NCI-H524 (cell line): ENCODE measurements at regions not wholly inside any gene's neighbourhood (a gene's known extent, or its start where the extent isn't known, plus 50 kb on each side); places are given as distances from the start of the nearest gene placed in this dataset.
"Not testable (repeated sequence)": the region's sequence is repeated elsewhere in the genome, so short reads cannot be mapped to it uniquely, and the experiment has no call there.

Source experiments
- DNase-seq, 2 experiments: peaks; one replicate each; lab custom pipeline; 2025; lab: John Stamatoyannopoulos, UW

DNA sequence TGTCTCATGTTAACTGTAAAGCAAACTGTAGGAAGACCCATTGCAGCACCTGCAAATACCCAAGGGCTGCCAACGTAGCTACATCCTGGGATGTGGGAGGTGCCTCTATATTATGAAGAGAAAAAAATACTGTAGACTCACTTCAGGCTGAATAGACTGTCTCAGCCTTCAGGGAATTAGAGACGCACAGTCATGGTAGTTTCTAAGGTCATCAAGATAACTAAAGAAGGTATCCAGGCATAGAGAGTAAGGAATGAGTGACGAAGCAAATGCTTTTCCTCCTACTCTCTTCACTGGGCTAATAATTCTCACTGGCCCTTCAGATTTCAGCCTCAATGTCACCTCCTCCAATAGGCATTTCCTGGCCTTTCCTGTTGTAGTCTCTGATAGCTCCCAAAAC, 121.6 kb upstream of the ECI2 start:
- no peak for DNase-seq

DNA sequence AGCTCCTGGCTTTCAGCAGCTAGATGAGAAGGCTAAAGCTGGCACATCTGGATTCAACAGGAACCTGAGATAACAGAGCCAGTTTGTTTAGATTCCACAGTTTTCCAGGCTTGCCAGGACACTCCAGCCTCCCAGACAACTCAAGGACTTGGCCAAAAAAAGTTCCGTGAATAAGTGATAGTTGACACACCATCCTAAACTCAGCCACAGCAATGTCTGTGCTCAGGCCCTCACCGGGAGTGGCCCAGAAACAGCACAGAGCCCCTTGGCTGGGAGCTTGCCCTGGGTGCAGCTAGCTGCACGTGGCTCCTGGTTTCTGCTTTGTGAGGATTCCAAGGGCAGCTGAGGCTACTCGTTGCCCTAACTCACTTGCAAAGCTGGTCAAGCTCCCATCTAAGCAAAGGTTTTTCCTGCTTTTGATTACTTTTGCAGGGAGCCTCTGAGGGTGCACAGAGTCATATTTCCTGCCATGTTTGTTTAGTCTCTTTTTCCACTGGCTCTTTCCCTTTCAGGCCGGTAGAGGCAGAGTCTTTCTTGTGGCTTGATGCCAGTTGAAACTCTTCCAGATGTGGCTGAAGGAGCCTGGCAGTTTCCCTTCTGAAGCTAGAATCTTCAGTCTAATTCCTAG, 118.3 kb upstream of the ECI2 start:
- no peak for DNase-seq

DNA sequence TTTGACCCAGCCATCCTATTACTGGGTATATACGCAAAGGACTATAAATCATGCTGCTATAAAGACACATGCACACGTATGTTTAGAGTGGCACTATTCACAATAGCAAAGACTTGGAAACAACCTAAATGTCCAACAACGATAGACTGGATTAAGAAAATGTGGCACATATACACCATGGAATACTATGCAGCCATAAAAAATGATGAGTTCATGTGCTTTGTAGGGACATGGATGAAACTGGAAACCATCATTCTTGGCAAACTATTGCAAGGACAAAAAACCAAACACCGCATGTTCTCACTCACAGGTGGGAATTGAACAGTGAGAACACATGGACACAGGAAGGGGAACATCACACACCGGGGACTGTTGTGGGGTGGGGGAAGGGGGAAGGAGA, 117.1 kb upstream of the ECI2 start:
- DNase-seq = not testable (repeated sequence)

DNA sequence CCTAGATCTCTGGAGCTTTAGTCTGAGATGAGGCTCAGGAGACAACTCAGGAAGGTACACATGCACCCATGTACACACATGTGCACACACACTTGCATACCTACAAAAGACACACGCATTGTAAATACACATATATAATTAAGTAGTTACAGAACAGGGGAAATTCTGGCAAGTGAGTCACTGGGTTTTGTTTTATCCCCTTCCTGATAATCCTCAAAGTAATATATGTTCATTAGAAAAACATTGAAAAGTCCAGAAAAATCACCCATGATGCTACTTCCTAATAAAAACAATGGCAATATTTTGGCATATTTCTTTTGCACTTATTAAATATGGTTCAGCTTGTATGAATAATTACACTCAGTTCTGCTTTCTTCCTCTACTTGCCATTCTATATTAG, 115.3 kb upstream of the ECI2 start:
- DNase-seq = no peak

DNA sequence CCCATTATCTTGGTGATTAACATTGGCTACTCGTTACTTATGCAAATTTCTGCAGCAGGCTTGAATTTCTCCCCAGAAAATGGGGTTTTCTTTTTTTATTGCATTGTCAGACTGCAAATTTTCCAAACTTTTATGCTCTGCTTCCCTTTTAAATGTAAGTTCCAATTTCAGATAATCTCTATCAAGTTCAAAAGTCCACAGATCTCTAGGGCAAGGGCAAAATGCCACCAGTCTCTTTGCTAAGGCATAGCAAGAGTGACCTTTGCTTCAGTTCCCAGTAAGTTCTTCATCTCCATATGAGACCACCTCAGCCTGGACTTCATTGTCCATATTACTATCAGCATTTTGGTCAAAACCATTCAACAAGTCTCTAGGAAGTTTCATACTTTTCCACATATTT, 108.5 kb upstream of the ECI2 start:
- not testable (repeated sequence) for DNase-seq

DNA sequence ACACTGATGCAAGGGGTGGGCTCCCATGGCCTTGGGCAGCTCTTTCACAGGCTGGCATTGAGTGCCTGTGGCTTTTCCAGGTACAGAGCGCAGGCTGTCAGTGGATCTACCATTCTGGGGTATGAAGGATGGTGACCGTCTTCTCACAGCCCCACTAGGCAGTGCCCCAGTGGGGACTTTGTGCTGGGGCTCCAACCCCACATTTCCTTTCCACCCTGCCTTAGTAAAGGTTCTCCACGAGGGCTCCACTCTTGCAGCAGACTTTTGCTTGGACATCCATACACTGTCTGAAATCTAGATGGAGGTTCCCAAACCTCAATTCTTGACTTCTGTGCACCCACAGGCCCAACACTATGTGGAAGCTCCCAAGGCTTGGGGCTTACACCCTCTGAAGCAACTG, 107.9 kb upstream of the ECI2 start:
- no peak for DNase-seq

DNA sequence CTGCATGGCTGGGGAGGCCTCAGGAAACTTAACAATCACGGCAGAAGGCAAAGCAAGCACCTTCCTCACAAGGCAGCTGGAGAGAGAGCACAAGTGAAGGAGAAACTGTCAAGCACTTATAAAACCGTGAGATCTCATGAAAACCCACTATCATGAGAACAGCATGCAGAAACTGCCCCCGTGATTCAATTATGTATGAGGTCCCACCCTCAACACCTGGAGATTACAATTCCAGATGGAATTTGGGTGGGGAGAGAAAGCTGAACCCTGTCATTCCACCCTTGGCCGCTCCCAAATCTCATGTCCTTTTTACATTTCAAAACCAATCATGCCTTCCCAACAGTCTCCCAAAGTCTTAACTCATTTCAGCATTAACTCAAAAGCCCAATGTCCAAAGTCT, 107.2 kb upstream of the ECI2 start:
- DNase-seq = no peak

DNA sequence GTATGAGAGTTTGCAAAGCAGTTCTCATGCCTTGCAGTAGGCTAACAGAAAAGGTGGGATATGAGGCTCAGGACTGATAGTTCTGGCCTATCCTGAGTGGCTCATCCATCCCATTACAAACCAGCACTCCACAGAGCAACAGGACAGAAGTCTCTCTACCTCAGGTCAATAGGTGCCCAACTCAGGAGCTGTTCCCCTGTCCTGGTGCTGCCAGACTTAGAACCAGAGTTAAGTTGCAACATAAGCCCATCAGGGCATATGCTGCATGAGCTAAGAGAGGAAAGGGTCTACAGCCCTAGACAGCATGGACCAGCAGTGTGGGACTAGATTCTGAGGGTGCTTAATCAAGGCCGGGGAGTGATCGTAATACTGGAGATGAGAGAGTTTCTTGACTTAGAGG, 104.8 kb upstream of the ECI2 start:
- DNase-seq = no peak

DNA sequence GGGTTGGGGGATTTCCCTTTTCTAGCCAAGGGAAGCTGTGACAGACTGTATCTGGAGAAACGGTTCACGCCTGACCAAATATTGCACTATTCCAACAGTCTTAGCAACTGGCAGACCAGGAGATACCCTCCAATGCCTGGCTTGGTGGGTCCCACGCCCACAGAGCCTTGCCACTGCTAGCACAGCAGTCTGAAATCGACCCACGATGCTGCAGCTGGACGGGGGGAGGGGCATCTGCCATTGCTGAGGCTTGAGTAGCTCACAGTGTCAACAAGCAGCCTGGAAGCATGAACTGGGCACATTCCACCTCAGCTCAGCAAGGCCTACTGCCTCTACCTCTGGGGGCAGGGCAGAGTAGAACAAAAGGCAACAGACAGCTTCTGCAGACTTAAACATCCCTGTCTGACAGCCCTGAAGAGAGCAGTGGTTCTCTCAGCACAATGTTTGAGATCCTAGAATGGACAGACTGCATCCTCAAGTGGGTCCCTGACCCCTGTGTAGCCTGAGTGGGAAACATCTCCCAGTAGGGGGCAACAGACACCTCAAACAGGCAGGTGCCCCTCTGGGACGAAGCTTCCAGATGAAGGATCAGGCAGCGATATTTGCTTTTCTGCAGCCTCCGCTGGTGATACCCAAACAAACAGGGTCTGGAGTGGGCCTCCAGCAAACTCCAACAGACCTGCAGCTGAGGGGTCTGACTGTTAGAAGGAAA, 89.9 kb upstream of the ECI2 start:
- DNase-seq = peak; percentile 33 to 60

DNA sequence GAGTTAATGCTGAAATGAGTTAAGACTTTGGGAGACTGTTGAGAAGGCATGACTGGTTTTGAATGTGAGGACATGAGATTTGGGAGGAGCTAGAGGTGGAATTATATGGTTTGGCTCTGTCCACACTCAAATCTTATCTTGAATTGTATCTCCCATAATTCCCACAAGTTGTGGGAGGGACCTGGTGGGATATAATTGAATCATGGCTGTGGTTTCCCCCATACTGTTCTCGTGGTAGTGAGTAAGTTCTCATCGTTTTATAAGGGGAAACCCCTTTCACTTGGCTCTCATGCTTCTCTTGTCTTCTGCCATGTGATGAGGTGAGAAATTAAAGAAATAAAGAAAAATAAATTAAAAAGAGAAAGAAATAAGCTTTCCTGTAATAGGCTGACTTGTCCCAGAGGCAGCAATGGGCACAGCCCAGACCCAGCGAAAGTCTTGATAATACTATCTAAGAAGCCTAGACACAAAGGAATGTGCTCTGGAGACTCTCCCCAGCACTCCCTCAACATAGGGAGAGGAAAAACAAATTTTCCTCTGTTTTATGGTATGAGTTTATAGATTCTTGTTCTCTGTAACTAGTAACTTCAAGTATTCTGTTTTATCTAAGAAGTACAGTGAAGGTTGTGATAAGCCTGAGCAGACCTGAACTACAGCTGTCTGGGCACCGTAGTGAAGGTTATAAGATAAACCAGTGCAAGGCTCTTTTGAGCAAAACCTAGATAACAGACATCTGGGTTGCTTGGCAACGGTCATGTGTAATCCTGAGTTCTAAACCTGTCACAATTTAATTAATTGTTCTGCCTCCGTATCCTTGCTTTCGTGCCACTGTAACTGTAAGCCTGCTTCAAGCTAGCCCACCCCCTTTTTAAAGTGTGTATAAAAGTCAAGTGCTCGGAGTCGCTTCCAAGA, 88.9 kb upstream of the ECI2 start:
- peak; percentile 42 to 82 for DNase-seq

DNA sequence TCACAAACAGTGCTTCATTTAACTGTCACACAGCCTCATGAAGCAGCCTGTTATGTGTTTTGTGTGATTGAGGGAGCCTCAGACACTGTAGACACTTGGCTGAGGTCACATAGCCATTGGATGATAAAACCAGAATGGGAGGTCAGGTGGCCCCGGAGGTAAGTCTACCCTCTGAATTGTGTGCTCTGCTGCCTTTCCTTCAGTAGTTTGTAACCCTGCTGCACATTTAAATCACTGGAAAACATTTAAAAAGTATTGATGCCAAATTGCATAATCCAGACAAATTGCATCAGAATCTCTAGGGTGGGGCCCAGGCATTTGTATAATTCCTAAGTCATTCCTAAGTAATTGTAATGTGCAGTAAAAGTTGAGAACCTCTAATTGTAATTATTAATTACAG, 85.2 kb upstream of the ECI2 start:
- no peak for DNase-seq

DNA sequence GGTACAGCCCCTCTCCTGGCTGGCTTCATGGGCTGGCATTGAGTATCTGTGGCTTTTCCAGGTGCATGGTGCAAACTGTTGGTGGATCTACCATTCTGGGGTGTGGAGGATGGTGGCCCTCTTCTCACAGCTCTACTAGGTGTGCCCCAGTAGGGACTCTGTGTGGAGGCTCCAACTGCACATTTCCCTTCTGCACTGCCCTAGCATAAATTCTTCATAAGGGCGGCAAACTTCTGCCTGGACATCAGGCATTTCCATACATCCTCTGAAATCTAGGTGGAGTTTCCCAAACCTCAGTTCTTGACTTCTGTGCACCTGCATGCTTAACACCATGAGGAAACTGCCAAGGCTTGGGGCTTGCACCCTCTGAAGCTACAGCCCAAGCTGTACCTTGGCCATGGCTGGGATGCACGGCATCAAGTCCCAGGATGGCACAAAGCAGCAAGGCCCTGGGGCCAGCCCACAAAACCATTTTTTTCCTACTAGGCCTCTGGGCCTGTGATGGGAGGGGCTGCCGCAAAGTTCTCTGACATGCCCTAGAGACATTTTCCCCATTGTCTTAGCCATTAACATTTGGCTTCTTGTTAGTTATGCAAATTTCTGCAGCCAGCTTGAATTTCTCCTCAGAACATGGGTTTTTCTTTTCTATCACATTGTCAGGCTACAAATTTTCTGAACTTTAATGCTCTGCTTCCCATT, 83.4 kb upstream of the ECI2 start:
- DNase-seq = not testable (repeated sequence)

DNA sequence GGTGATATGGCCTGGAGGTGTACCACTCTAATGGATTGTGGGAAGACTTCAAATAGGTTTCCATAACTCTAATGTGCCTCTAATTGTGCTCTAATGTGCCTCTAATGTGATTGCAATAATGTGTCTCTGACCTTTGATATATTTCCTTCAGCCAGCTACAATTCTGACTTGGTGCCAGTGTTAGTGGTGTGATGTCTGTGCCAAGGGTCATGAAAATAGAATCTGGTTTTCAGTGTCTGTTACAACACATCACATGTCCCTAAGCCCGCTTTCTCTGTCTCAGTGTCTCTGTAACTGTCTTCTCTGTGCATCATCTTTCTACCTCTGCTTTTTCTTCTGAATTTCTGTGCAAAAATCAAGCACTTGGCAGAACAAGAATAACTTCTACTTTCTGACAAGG, 77.2 kb upstream of the ECI2 start:
- no peak for DNase-seq

DNA sequence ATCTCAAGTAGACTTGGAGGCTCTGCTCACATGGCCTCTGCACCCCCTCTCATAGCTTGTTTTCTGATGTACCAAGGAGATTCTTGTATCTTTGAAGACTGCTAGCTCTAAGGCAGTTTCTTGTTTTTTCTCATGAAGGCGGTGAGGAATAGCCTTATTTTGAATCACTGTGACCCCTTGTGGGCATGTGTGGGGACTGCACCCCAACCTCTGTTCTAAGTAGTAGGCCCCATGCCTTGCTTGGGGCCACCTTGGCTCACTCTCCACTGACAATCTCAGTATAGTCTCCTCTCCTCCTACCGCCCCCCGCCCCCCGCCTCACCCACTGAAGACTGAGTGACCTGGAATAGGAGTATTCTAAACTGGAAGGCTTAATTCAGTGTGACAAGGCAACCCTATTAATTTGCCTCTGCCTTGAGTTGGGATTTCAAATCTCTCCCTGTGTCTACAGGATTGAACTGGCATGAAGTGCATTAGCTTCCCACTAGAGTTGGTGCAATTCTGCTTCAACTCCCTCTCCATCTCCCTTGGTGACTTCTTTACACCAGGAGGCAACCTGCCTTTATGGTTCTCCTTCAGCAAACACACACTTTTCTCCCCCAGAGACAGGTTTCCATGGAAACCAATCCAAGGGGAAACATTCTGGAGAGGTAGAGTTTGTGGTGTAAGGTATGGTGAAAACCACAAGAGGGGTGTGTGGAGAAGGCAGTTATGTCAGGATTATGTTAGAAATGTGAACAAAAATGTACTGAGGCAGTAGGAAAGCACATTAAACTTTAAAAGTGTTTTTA, 75.4 kb upstream of the ECI2 start:
- peak; percentile 5 to 63 for DNase-seq

DNA sequence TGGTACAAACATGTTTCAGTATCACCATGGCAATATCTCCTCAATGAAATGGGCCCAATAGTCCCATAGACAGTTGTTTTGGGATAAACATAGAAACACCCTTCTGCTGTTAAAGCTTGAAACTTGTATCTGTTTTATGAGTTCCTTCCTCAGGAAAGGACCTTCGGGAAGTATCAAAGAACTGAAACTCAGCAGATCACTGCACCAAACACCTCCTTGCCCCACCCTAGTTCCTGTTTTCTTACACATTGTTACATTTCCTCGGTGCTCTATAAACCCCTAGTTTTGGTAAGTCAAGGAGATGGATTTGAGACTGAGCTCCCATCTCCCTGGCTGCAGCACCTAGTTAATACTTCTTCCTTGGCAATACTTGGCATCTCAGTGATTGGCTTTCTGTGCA, 73.8 kb upstream of the ECI2 start:
- DNase-seq = no peak

DNA sequence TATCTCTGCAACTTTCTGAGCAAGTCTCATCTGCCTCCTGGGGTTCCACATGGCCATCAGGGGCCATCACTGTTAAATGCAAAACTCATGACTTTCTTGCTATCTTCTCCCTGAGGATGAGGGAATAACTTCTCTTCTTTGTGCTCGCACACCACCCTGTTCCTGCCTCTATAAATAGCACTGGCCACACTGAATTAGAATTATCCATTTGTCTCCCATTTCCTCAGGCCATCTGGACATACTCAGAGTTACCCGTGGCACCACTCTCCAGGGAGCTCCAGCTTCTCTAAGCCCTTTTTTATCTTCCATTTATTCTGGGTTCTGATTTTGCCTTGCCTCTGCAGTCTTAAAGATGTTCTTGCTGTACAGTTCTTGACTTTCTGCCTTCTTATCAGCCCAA, 72.8 kb upstream of the ECI2 start:
- DNase-seq = peak; percentile 4 to 66

DNA sequence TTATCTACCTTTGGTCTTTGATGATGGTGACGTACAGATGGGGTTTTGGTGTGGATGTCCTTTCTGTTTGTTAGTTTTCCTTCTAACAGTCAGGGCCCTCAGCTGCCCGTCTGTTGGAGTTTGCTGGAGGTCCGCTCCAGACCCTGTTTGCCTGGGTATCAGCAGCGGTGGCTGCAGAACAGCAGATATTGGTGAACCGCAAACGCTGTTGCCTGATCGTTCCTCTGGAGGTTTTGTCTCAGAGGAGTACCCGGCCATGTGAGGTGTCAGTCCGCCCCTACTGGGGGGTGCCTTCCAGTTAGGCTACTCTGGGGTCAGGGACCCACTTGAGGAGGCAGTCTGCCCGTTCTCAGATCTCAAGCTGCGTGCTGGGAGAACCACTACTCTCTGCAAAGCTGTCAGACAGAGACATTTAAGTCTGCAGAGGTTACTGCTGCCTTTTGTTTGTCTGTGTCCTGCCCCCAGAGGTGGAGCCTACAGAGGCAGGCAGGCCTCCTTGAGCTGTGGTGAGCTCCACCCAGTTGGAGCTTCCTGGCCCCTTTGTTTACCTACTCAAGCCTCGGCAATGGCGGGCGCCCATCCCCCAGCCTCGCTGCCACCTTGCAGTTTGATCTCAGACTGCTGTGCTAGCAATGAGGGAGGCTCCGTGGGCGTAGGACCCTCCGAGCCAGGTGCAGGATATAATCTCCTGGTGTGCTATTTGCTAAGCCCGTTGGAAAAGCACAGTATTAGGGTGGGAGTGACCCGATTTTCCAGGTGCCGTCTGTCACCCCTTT, 68.5 kb upstream of the ECI2 start:
- not testable (repeated sequence) for DNase-seq

DNA sequence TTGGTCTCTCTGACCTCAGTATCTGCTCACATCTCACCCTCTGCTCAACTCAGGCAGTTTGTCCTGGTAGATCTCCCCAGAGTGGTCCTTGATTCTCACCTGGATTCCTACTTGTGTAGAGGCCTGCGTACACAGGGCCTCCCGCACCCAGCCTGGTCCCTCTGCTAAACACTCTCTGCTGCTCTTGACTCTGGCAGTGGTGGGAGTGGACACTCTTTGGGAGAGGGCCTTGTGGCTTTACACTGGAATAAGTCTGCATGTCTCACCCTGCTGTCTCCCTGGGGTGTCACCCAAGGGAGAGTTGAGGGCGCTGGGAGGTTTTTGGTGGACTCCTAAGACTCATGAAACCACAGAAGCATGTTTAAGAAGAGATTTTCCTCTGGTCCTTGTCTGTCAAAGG, 57.3 kb upstream of the ECI2 start:
- no peak for DNase-seq

DNA sequence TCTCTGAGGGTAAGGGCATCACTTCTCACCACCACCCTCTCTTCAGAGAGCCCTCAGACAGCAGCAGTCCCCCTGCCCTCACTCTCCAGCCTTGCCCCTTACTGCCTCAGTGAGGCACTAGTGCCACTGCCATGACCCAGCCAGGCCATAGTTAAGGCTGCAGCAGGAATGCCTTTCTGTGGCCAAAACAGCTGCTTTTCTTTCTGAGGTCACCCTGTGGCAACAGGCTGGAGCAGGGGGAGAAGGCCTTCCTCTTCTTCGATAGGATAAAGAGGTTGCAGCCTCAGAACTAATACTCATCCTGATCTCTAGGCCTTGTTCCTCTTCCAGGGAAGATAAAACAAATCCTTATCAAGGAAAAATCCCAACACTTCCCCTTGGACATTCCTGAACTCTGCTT, 56.8 kb upstream of the ECI2 start:
- no peak for DNase-seq

DNA sequence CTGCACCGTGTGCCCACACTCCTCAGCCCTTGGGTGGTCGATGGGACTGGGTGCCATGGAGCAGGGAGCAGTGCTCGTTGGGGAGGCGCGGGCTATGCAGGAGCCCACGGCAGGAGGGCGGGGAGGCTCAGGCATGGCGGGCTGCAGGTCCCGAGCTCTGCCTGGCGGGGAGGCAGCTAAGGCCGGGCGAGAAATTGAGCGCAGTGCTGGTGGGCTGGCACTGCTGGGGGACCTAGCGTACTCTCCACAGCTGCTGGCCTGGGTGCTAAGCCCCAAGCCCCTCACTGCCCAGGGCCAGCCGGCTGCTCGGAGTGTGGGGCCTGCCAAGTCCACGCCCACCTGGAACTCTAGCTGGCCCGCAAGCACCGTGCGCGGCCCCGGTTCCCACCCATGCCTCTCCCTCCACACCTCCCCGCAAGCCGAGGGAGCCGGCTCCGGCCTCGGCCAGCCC, 55.9 kb upstream of the ECI2 start:
- no peak for DNase-seq

DNA sequence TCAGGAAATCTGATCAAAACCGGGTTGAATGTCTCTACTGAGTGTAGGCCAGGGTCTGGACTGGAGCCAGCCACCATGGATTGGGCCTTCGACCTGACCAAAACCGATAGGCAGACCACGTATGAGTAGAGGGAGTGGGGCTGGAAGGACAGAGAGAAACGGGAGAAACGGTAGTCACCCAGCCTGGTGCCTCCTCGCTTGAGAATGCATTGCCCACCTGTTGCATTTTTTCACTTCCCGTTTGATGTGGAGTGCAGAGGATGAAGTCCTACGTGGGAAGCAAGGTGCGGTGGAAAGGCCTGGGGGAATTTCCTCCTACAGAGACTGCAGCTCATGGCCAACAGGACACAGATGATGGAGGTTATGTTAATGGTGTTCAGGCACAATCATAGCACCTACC, 53.9 kb upstream of the ECI2 start:
- no peak for DNase-seq
